Tibial nerve (tissue), 4 donors: ENCODE measurements at regions not wholly inside any gene's neighbourhood (a gene's known extent, or its start where the extent isn't known, plus 50 kb on each side); places are given as distances from the start of the nearest gene placed in this dataset.

Source experiments
- EP300 ChIP-seq, 2 donors: sonication (generic); formaldehyde crosslinking; IDR thresholded peaks; one replicate each; pipeline ENCODE4 v1.6.1; 2017; ENCODE audit warnings: antibody characterized with exemption in 2 of 2, mild to moderate bottlenecking in 1 of 2
- POLR2A ChIP-seq, 2 donors: fragments of 450-650 bp; IDR thresholded peaks; one replicate each; pipeline ENCODE4 v1.6.1; 2017; ENCODE audit warnings: antibody characterized with exemption in 2 of 2, mild to moderate bottlenecking in 2 of 2, moderate library complexity in 2 of 2
- TF ChIP-seq, protein P1 (sequence below), 5 experiments: fragments of 200-600 bp in 3 of 5; fragments of 450-650 bp in 2 of 5; sonication (generic) in 3 of 5; IDR thresholded peaks; one replicate each; pipeline ENCODE4 v1.5.1; 2016 to 2019; ENCODE audit warnings: antibody characterized with exemption in 5 of 5, mild to moderate bottlenecking in 3 of 5, moderate library complexity in 2 of 5

DNA sequence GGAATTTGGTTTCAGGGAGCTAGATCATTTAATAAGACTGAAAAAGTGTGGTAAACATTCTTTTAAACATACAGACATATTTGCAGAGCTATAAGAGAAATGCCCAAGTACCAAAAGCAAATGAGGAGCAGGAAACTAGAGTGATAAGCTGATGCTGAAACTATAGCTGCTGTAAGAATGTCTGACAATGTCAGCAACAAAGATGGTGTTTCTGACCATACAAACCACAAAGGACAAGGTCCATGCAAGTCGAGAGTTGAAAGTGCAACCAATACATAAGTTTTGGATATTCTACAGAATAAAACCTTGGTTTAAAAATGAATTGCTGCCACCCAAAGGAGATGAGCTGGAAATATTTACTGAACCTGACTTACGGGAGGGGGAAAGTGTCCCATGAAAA lies 610.2 kb downstream of the TBL1XR1 start:
- TF ChIP-seq, protein P1, sequence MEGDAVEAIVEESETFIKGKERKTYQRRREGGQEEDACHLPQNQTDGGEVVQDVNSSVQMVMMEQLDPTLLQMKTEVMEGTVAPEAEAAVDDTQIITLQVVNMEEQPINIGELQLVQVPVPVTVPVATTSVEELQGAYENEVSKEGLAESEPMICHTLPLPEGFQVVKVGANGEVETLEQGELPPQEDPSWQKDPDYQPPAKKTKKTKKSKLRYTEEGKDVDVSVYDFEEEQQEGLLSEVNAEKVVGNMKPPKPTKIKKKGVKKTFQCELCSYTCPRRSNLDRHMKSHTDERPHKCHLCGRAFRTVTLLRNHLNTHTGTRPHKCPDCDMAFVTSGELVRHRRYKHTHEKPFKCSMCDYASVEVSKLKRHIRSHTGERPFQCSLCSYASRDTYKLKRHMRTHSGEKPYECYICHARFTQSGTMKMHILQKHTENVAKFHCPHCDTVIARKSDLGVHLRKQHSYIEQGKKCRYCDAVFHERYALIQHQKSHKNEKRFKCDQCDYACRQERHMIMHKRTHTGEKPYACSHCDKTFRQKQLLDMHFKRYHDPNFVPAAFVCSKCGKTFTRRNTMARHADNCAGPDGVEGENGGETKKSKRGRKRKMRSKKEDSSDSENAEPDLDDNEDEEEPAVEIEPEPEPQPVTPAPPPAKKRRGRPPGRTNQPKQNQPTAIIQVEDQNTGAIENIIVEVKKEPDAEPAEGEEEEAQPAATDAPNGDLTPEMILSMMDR (IDR thresholded peaks at IDR 0.05), result no peak
- TF ChIP-seq EP300 (IDR thresholded peaks at IDR 0.05), result no peak
- TF ChIP-seq POLR2A (IDR thresholded peaks at IDR 0.05), result no peak
